IgD-negative memory B cell (primary cell): ENCODE measurements at regions not wholly inside any gene's neighbourhood (a gene's known extent, or its start where the extent isn't known, plus 50 kb on each side); places are given as distances from the start of the nearest gene placed in this dataset.
"Not testable (repeated sequence)": the region's sequence is repeated elsewhere in the genome, so short reads cannot be mapped to it uniquely, and the experiment has no call there.

Experiments used
- H3K27ac Mint-ChIP-seq, 3 donors: one replicate each; pipeline ENCODE4 v1.8.0; 2020 to 2022; ENCODE audit warnings: mild to moderate bottlenecking in 3 of 3, mixed read lengths in 3 of 3, moderate library complexity in 1 of 3
- H3K27me3 Mint-ChIP-seq: one replicate; pipeline ENCODE4 v1.8.0; 2021; ENCODE audit warnings: mixed read lengths
- H3K36me3 Mint-ChIP-seq: one replicate; pipeline ENCODE4 v1.8.0; 2020; ENCODE audit warnings: mild to moderate bottlenecking, mixed read lengths
- H3K4me1 Mint-ChIP-seq, 3 donors: one replicate each; pipeline ENCODE4 v1.8.0; 2020 to 2022; ENCODE audit warnings: mixed read lengths in 3 of 3, mild to moderate bottlenecking in 1 of 3
- H3K4me3 Mint-ChIP-seq, 4 donors: one replicate each; pipeline ENCODE4 v1.8.0; 2020 to 2022; ENCODE audit warnings: mild to moderate bottlenecking in 4 of 4, mixed read lengths in 4 of 4, moderate library complexity in 3 of 4
- H3K9me3 Mint-ChIP-seq, 3 donors: one replicate each; pipeline ENCODE4 v1.8.0; 2020 to 2021; ENCODE audit warnings: mixed read lengths in 3 of 3, mild to moderate bottlenecking in 1 of 3

- not testable (repeated sequence) for H3K27me3 Mint-ChIP-seq, H3K27ac Mint-ChIP-seq, H3K4me1 Mint-ChIP-seq, H3K36me3 Mint-ChIP-seq, H3K4me3 Mint-ChIP-seq
- peaks cover 0 to 10% (median 2%) of the 10 kb centered on the region in 3 donors for H3K9me3 Mint-ChIP-seq
Observed at GRCh38 chr5:44756097-44756496, 52.6 kb upstream of the MRPS30 start.

- H3K27ac Mint-ChIP-seq = no peak overlapping the region
- H3K4me3 Mint-ChIP-seq = no peak overlapping the region
- no peaks in the 10 kb centered on the region for H3K4me1 Mint-ChIP-seq
- H3K27me3 Mint-ChIP-seq = no peaks in the 10 kb centered on the region
- H3K36me3 Mint-ChIP-seq = no peaks in the 10 kb centered on the region
- H3K9me3 Mint-ChIP-seq = peaks cover 2 to 8% (median 2%) of the 10 kb centered on the region in 3 donors
Observed at GRCh38 chr5:44747396-44747795, 61.4 kb upstream of the MRPS30 start.

GRCh38 chr5:44740660-44741059 is 68.1 kb upstream of the MRPS30 start:
- H3K9me3 Mint-ChIP-seq = no peaks in the 10 kb centered on the region
- no peaks in the 10 kb centered on the region for H3K27me3 Mint-ChIP-seq
- no peaks in the 10 kb centered on the region for H3K4me1 Mint-ChIP-seq
- H3K36me3 Mint-ChIP-seq = no peaks in the 10 kb centered on the region
- no peak overlapping the region for H3K4me3 Mint-ChIP-seq
- H3K27ac Mint-ChIP-seq = no peak overlapping the region

- Mint-ChIP-seq H3K36me3 (no peaks in the 10 kb centered on the region), H3K4me1 (no peaks in the 10 kb centered on the region), H3K27ac (no peak overlapping the region), H3K27me3 (no peaks in the 10 kb centered on the region), H3K4me3 (no peak overlapping the region), H3K9me3 (peaks cover 0 to 5% (median 2%) of the 10 kb centered on the region in 3 donors)
Observed at GRCh38 chr5:44729536-44729935, 79.2 kb upstream of the MRPS30 start.

- no peak overlapping the region for H3K4me3 Mint-ChIP-seq
- H3K36me3 Mint-ChIP-seq = no peaks in the 10 kb centered on the region
- no peak overlapping the region for H3K27ac Mint-ChIP-seq
- no peaks in the 10 kb centered on the region for H3K4me1 Mint-ChIP-seq
- H3K9me3 Mint-ChIP-seq = no peaks in the 10 kb centered on the region
- H3K27me3 Mint-ChIP-seq = no peaks in the 10 kb centered on the region
Observed at GRCh38 chr5:44727100-44727499, 81.6 kb upstream of the MRPS30 start.

- Mint-ChIP-seq H3K36me3 (no peaks in the 10 kb centered on the region), H3K4me3 (no peak overlapping the region), H3K9me3 (peaks cover 0 to 3% (median 0%) of the 10 kb centered on the region in 3 donors), H3K4me1 (no peaks in the 10 kb centered on the region), H3K27me3 (no peaks in the 10 kb centered on the region), H3K27ac (no peak overlapping the region)
Observed at GRCh38 chr5:44719856-44720255, 88.9 kb upstream of the MRPS30 start.

GRCh38 chr5:44714871-44715561 is 93.7 kb upstream of the MRPS30 start:
- Mint-ChIP-seq H3K27me3 (no peaks in the 10 kb centered on the region), H3K9me3 (peaks cover 0 to 4% (median 0%) of the 10 kb centered on the region in 3 donors), H3K4me3 (no peak overlapping the region), H3K4me1 (no peaks in the 10 kb centered on the region), H3K27ac (no peak overlapping the region), H3K36me3 (no peaks in the 10 kb centered on the region)

- Mint-ChIP-seq H3K27ac (no peak overlapping the region), H3K36me3 (no peaks in the 10 kb centered on the region), H3K4me3 (no peak overlapping the region), H3K4me1 (no peaks in the 10 kb centered on the region), H3K9me3 (peaks cover 0 to 4% (median 0%) of the 10 kb centered on the region in 3 donors), H3K27me3 (no peaks in the 10 kb centered on the region)
Observed at GRCh38 chr5:44713446-44713845, 95.3 kb upstream of the MRPS30 start.

GRCh38 chr5:44711901-44712300 is 96.8 kb upstream of the MRPS30 start:
- Mint-ChIP-seq H3K27ac (no peak overlapping the region), H3K4me1 (no peaks in the 10 kb centered on the region), H3K27me3 (no peaks in the 10 kb centered on the region), H3K36me3 (no peaks in the 10 kb centered on the region), H3K4me3 (no peak overlapping the region), H3K9me3 (peaks cover 0 to 4% (median 0%) of the 10 kb centered on the region in 3 donors)

GRCh38 chr5:44708602-44709001 is 100.1 kb upstream of the MRPS30 start:
- H3K4me1 Mint-ChIP-seq = no peaks in the 10 kb centered on the region
- no peak overlapping the region for H3K27ac Mint-ChIP-seq
- peaks cover 0 to 4% (median 0%) of the 10 kb centered on the region in 3 donors for H3K9me3 Mint-ChIP-seq
- no peaks in the 10 kb centered on the region for H3K36me3 Mint-ChIP-seq
- no peak overlapping the region for H3K4me3 Mint-ChIP-seq
- no peaks in the 10 kb centered on the region for H3K27me3 Mint-ChIP-seq

GRCh38 chr5:44707721-44708120 is 101.0 kb upstream of the MRPS30 start:
- Mint-ChIP-seq H3K9me3 (peaks cover 0 to 4% (median 0%) of the 10 kb centered on the region in 3 donors), H3K36me3 (no peaks in the 10 kb centered on the region), H3K27ac (no peak overlapping the region), H3K27me3 (no peaks in the 10 kb centered on the region), H3K4me3 (no peak overlapping the region), H3K4me1 (no peaks in the 10 kb centered on the region)

GRCh38 chr5:44697025-44697424 is 111.7 kb upstream of the MRPS30 start:
- no peaks in the 10 kb centered on the region for H3K36me3 Mint-ChIP-seq
- H3K27me3 Mint-ChIP-seq = peaks cover 1% of the 10 kb centered on the region
- peaks cover 0 to 12% (median 3%) of the 10 kb centered on the region in 3 donors for H3K9me3 Mint-ChIP-seq
- H3K4me3 Mint-ChIP-seq = no peak overlapping the region
- no peak overlapping the region for H3K27ac Mint-ChIP-seq
- H3K4me1 Mint-ChIP-seq = no peaks in the 10 kb centered on the region

- Mint-ChIP-seq H3K4me1 (no peaks in the 10 kb centered on the region), H3K36me3 (no peaks in the 10 kb centered on the region), H3K27me3 (no peaks in the 10 kb centered on the region), H3K9me3 (peaks cover 0 to 6% (median 3%) of the 10 kb centered on the region in 3 donors), H3K4me3 (no peak overlapping the region), H3K27ac (no peak overlapping the region)
Observed at GRCh38 chr5:44695259-44695658, 113.5 kb upstream of the MRPS30 start.

- H3K27ac Mint-ChIP-seq = no peak overlapping the region
- no peaks in the 10 kb centered on the region for H3K36me3 Mint-ChIP-seq
- H3K27me3 Mint-ChIP-seq = no peaks in the 10 kb centered on the region
- no peaks in the 10 kb centered on the region for H3K4me1 Mint-ChIP-seq
- H3K4me3 Mint-ChIP-seq = no peak overlapping the region
- peaks cover 0 to 4% (median 3%) of the 10 kb centered on the region in 3 donors for H3K9me3 Mint-ChIP-seq
Observed at GRCh38 chr5:44691802-44692201, 116.9 kb upstream of the MRPS30 start.

GRCh38 chr5:44681906-44682305 is 126.8 kb upstream of the MRPS30 start:
- H3K27ac Mint-ChIP-seq = no peak overlapping the region
- no peaks in the 10 kb centered on the region for H3K4me1 Mint-ChIP-seq
- H3K9me3 Mint-ChIP-seq = no peaks in the 10 kb centered on the region
- H3K36me3 Mint-ChIP-seq = peaks cover 2% of the 10 kb centered on the region
- no peak overlapping the region for H3K4me3 Mint-ChIP-seq
- no peaks in the 10 kb centered on the region for H3K27me3 Mint-ChIP-seq

- H3K27me3 Mint-ChIP-seq = no peaks in the 10 kb centered on the region
- H3K27ac Mint-ChIP-seq = no peak overlapping the region
- H3K36me3 Mint-ChIP-seq = peaks cover 2% of the 10 kb centered on the region
- H3K4me1 Mint-ChIP-seq = no peaks in the 10 kb centered on the region
- H3K9me3 Mint-ChIP-seq = peaks cover 0 to 4% (median 3%) of the 10 kb centered on the region in 3 donors
- no peak overlapping the region for H3K4me3 Mint-ChIP-seq
Observed at GRCh38 chr5:44679214-44679613, 129.5 kb upstream of the MRPS30 start.
